WTC11 (cell line): ENCODE measurements at regions not wholly inside any gene's neighbourhood (a gene's known extent, or its start where the extent isn't known, plus 50 kb on each side); places are given as distances from the start of the nearest gene placed in this dataset.

Experiments
- ATAC-seq: fragments of 200-7000 bp; cut with Tn5 transposase; 2 replicates; pipeline ENCODE4 v1.10.0; 2021; ENCODE audit warnings: mild to moderate bottlenecking, moderate library complexity
- CTCF ChIA-PET: fragments of 300-600 bp; sonication (Branson Sonifier 250); formaldehyde crosslinking; loops from one replicate; lab custom pipeline; 2021; ENCODE audit warnings: antibody characterized with exemption; lab: Charles Lee
- POLR2A ChIA-PET: fragments of 350-600 bp; sonication (Branson Sonifier 250); formaldehyde crosslinking; loops from one replicate; lab custom pipeline; 2021; ENCODE audit warnings: antibody characterized with exemption; lab: Charles Lee
- DNase-seq: peaks from one replicate; pipeline ENCODE4 v3.0.0; 2021; ENCODE audit warnings: low spot score
- H3K27ac Mint-ChIP-seq: 2 replicates; pipeline ENCODE4 v1.8.0; 2021; ENCODE audit warnings: mixed read lengths
- H3K27me3 Mint-ChIP-seq: 2 replicates; pipeline ENCODE4 v1.8.0; 2021; ENCODE audit warnings: low read depth, mild to moderate bottlenecking, moderate library complexity, mixed read lengths
- H3K36me3 Mint-ChIP-seq: 2 replicates; pipeline ENCODE4 v1.8.0; 2021; ENCODE audit warnings: mixed read lengths
- H3K4me1 Mint-ChIP-seq: 2 replicates; pipeline ENCODE4 v1.8.0; 2022; ENCODE audit warnings: mixed read lengths
- H3K4me3 Mint-ChIP-seq: 2 replicates; pipeline ENCODE4 v1.8.0; 2021; ENCODE audit warnings: mild to moderate bottlenecking, moderate library complexity, mixed read lengths
- H3K9me3 Mint-ChIP-seq: 2 replicates; pipeline ENCODE4 v1.8.0; 2021; ENCODE audit warnings: mixed read lengths
- ARID4B ChIP-seq: sonication (generic); formaldehyde crosslinking; IDR thresholded peaks from 2 replicates; pipeline ENCODE4 v1.8.0; 2023; ENCODE audit warnings: missing genetic modification reagents, mild to moderate bottlenecking, borderline replicate concordance
- E2F1 ChIP-seq: sonication (generic); formaldehyde crosslinking; IDR thresholded peaks from 2 replicates; pipeline ENCODE4 v1.8.0; 2022; ENCODE audit warnings: mild to moderate bottlenecking, missing genetic modification reagents
- FOXP1 ChIP-seq: sonication (generic); formaldehyde crosslinking; IDR thresholded peaks from 2 replicates; pipeline ENCODE4 v1.8.0; 2022; ENCODE audit warnings: missing genetic modification reagents, mild to moderate bottlenecking, moderate library complexity, borderline replicate concordance
- IRF1 ChIP-seq: sonication (generic); formaldehyde crosslinking; IDR thresholded peaks from 2 replicates; pipeline ENCODE4 v1.8.0; 2023; ENCODE audit warnings: missing genetic modification reagents
- JUN ChIP-seq: sonication (generic); formaldehyde crosslinking; IDR thresholded peaks from 2 replicates; pipeline ENCODE4 v1.8.0; 2023; ENCODE audit warnings: mild to moderate bottlenecking, missing genetic modification reagents
- MAX ChIP-seq: sonication (generic); formaldehyde crosslinking; IDR thresholded peaks from 2 replicates; pipeline ENCODE4 v1.8.0; 2022; ENCODE audit warnings: mild to moderate bottlenecking, missing genetic modification reagents
- NFYB ChIP-seq: sonication (generic); formaldehyde crosslinking; conservative IDR thresholded peaks from 2 replicates; pipeline ENCODE4 v1.8.0; 2022; ENCODE audit warnings: low read depth, missing genetic modification reagents
- OVOL2 ChIP-seq: fragments of 250-450 bp; sonication (Bioruptor Pico); IDR thresholded peaks from 2 replicates; pipeline ENCODE4 v1.9.0; 2021; ENCODE audit warnings: mild to moderate bottlenecking, borderline replicate concordance
- PREB ChIP-seq: sonication (generic); formaldehyde crosslinking; IDR thresholded peaks from 2 replicates; pipeline ENCODE4 v1.8.1; 2022; ENCODE audit warnings: mild to moderate bottlenecking, missing genetic modification reagents, moderate library complexity, borderline replicate concordance
- PRRX2 ChIP-seq: fragments of 250-450 bp; sonication (Bioruptor Pico); IDR thresholded peaks from 2 replicates; pipeline ENCODE4 v1.8.0; 2021; ENCODE audit warnings: mild to moderate bottlenecking
- USF1 ChIP-seq: sonication (generic); formaldehyde crosslinking; IDR thresholded peaks from 2 replicates; pipeline ENCODE4 v1.8.0; 2022; ENCODE audit warnings: mild to moderate bottlenecking, missing genetic modification reagents
- USF2 ChIP-seq: sonication (generic); formaldehyde crosslinking; IDR thresholded peaks from 2 replicates; pipeline ENCODE4 v1.8.1; 2023; ENCODE audit warnings: mild to moderate bottlenecking, missing genetic modification reagents, moderate library complexity
- ZBTB43 ChIP-seq: sonication (generic); formaldehyde crosslinking; IDR thresholded peaks from 2 replicates; pipeline ENCODE4 v1.8.1; 2023; ENCODE audit warnings: mild to moderate bottlenecking, missing genetic modification reagents
- ZNF263 ChIP-seq: sonication (generic); formaldehyde crosslinking; IDR thresholded peaks from 2 replicates; pipeline ENCODE4 v1.8.1; 2022; ENCODE audit warnings: low read depth, mild to moderate bottlenecking, moderate library complexity, missing genetic modification reagents
- ZNF281 ChIP-seq: sonication (generic); formaldehyde crosslinking; IDR thresholded peaks from 2 replicates; pipeline ENCODE4 v1.8.0; 2023; ENCODE audit warnings: mild to moderate bottlenecking, missing genetic modification reagents
- ZNF396 ChIP-seq: fragments of 250-450 bp; sonication (Bioruptor Pico); IDR thresholded peaks from 2 replicates; pipeline ENCODE4 v1.8.0; 2021; ENCODE audit warnings: mild to moderate bottlenecking, moderate library complexity, borderline replicate concordance
- ZNF512 ChIP-seq: sonication (generic); formaldehyde crosslinking; IDR thresholded peaks from 2 replicates; pipeline ENCODE4 v1.8.1; 2022; ENCODE audit warnings: missing genetic modification reagents, borderline replicate concordance

- DNase-seq (no peak), ATAC-seq (no peak)
- Mint-ChIP-seq H3K36me3 (no peaks in the 10 kb centered on the region), H3K27me3 (no peaks in the 10 kb centered on the region; the same call in 1 of the 2 replicates), H3K27ac (no peak overlapping the region), H3K4me1 (no peaks in the 10 kb centered on the region), H3K4me3 (no peak overlapping the region), H3K9me3 (no peaks in the 10 kb centered on the region)
- ChIA-PET POLR2A (no interaction called here), CTCF (no interaction called here)
- TF ChIP-seq PREB (CRISPR knock-in tag) (no peak), PRRX2 (CRISPR knock-in tag) (no peak), ZNF281 (CRISPR knock-in tag) (no peak), ZNF512 (CRISPR knock-in tag) (no peak), ZNF263 (CRISPR knock-in tag) (no peak)
Measured at GRCh38 chr11:15576769-15577168, 462.0 kb downstream of the INSC start.

- ATAC-seq (no peak), DNase-seq (no peak)
- Mint-ChIP-seq H3K4me3 (no peak overlapping the region), H3K27me3 (no peaks in the 10 kb centered on the region; the same call in 1 of the 2 replicates), H3K36me3 (no peaks in the 10 kb centered on the region), H3K9me3 (no peaks in the 10 kb centered on the region), H3K27ac (no peak overlapping the region), H3K4me1 (no peaks in the 10 kb centered on the region)
- POLR2A ChIA-PET, result no interaction called here
- CTCF ChIA-PET, result interaction anchor here (0.8 kb wide), 1 partner anchor 9 kb away, joined by 3 read pairs; no protein-coding TSS in a partner anchor
- TF ChIP-seq MAX (CRISPR knock-in tag) (no peak), OVOL2 (CRISPR knock-in tag) (no peak), E2F1 (CRISPR knock-in tag) (no peak), JUN (CRISPR knock-in tag) (no peak), PREB (CRISPR knock-in tag) (no peak), FOXP1 (CRISPR knock-in tag) (no peak), USF2 (CRISPR knock-in tag) (no peak), IRF1 (no peak), NFYB (no peak), USF1 (CRISPR knock-in tag) (no peak), ZBTB43 (CRISPR knock-in tag) (no peak), ARID4B (no peak), ZNF396 (CRISPR knock-in tag) (no peak)
Measured at GRCh38 chr11:15577519-15577918, 462.8 kb downstream of the INSC start.
